Neural cell (in vitro differentiated cells): ENCODE measurements at regions not wholly inside any gene's neighbourhood (a gene's known extent, or its start where the extent isn't known, plus 50 kb on each side); places are given as distances from the start of the nearest gene placed in this dataset.

Experiments used
- H2AFZ ChIP-seq: fragments of 200-600, 300-800 bp; sonication (generic), shearing (Covaris generic); 2 replicates; pipeline ENCODE4 v1.6.0; 2014; ENCODE audit warnings: low read depth, mild to moderate bottlenecking, antibody characterized with exemption, low read length, moderate library complexity
- H3F3A ChIP-seq: fragments of 200-600 bp; shearing (Covaris generic); 2 replicates; pipeline ENCODE4 v1.6.1; 2016; ENCODE audit warnings: mild to moderate bottlenecking, moderate library complexity, mixed read lengths, antibody characterized with exemption, low read length; ENCODE audit not compliant: insufficient read depth, poor library complexity, severe bottlenecking
- H3K27ac ChIP-seq: fragments of 200-600, 300-800 bp; sonication (generic), shearing (Covaris generic); 2 replicates; pipeline ENCODE4 v1.5.1; 2014; ENCODE audit warnings: mild to moderate bottlenecking, low read length, moderate library complexity
- H3K27me3 ChIP-seq: fragments of 300-800, 200-600 bp; sonication (generic), shearing (Covaris generic); 2 replicates; pipeline ENCODE4 v1.6.0; 2014; ENCODE audit warnings: mild to moderate bottlenecking, low read depth, low read length, moderate library complexity; ENCODE audit not compliant: insufficient read depth
- H3K36me3 ChIP-seq: fragments of 300-800, 200-600 bp; sonication (generic), shearing (Covaris generic); 2 replicates; pipeline ENCODE4 v1.5.1; 2014; ENCODE audit warnings: mild to moderate bottlenecking, antibody characterized with exemption, low read length, moderate library complexity; ENCODE audit not compliant: insufficient read depth
- H3K4me2 ChIP-seq: fragments of 300-800, 200-600 bp; sonication (generic), shearing (Covaris generic); 2 replicates; pipeline ENCODE4 v1.6.0; 2014; ENCODE audit warnings: mild to moderate bottlenecking, low read length
- H3K4me3 ChIP-seq: fragments of 300-800, 200-600 bp; sonication (generic), shearing (Covaris generic); 2 replicates; pipeline ENCODE4 v1.5.1; 2014; ENCODE audit warnings: mild to moderate bottlenecking, low read length, moderate library complexity
- H3K79me2 ChIP-seq: fragments of 200-600 bp; shearing (Covaris generic); replicated peaks from 2 replicates; pipeline ENCODE4 v1.6.0; 2014; ENCODE audit warnings: mild to moderate bottlenecking, low read length, moderate library complexity; ENCODE audit not compliant: insufficient read depth
- H3K9ac ChIP-seq: fragments of 300-800, 200-600 bp; sonication (generic), shearing (Covaris generic); 2 replicates; pipeline ENCODE4 v1.6.1; 2016; ENCODE audit warnings: mild to moderate bottlenecking, low read length, mixed read lengths
- H3K9me2 ChIP-seq: fragments of 200-600 bp; shearing (Covaris generic); 2 replicates; pipeline ENCODE4 v1.6.1; 2016; ENCODE audit warnings: mild to moderate bottlenecking, low read length, mixed read lengths; ENCODE audit not compliant: insufficient read depth
- H3K9me3 ChIP-seq: fragments of 200-600, 300-800 bp; sonication (generic), shearing (Covaris generic); 2 replicates; pipeline ENCODE4 v1.6.1; 2016; ENCODE audit warnings: mild to moderate bottlenecking, mixed run types, low read length, moderate library complexity, mixed read lengths
- H4K20me1 ChIP-seq: fragments of 200-600 bp; shearing (Covaris generic); 2 replicates; pipeline ENCODE4 v1.6.1; 2016; ENCODE audit warnings: mild to moderate bottlenecking, mixed run types; ENCODE audit not compliant: insufficient read depth
- EP300 ChIP-seq: fragments of 450-650 bp; conservative IDR thresholded peaks from 2 replicates; pipeline ENCODE4 v1.6.1; 2014; ENCODE audit warnings: antibody characterized with exemption, mild to moderate bottlenecking, moderate library complexity; ENCODE audit not compliant: poor library complexity, severe bottlenecking
- EZH2 ChIP-seq: fragments of 200-600, 300-800 bp; shearing (Covaris generic), sonication (generic); IDR thresholded peaks from 2 replicates; pipeline ENCODE4 v1.6.1; 2014; ENCODE audit warnings: antibody characterized with exemption, low read length, borderline replicate concordance, mild to moderate bottlenecking; ENCODE audit not compliant: insufficient read depth, poor library complexity, severe bottlenecking
- MXI1 ChIP-seq: fragments of 450-650 bp; conservative IDR thresholded peaks from 2 replicates; pipeline ENCODE4 v1.6.1; 2014; ENCODE audit warnings: antibody characterized with exemption, mild to moderate bottlenecking; ENCODE audit not compliant: poor library complexity, severe bottlenecking
- POLR2AphosphoS5 ChIP-seq: IDR thresholded peaks from 2 replicates; pipeline ENCODE4 v1.6.1; 2012
- RAD21 ChIP-seq: fragments of 450-650 bp; conservative IDR thresholded peaks from 2 replicates; pipeline ENCODE4 v1.6.1; 2014; ENCODE audit warnings: antibody characterized with exemption, mild to moderate bottlenecking, moderate library complexity
- SMC3 ChIP-seq: fragments of 450-650 bp; conservative IDR thresholded peaks from 2 replicates; pipeline ENCODE4 v1.6.1; 2014; ENCODE audit warnings: antibody characterized with exemption, mild to moderate bottlenecking, moderate library complexity; ENCODE audit not compliant: poor library complexity
- TAF1 ChIP-seq: IDR thresholded peaks from 2 replicates; pipeline ENCODE4 v1.6.1; 2012; ENCODE audit warnings: low read depth
- TF ChIP-seq, protein P1 (sequence below): fragments of 450-650 bp; IDR thresholded peaks from 2 replicates; pipeline ENCODE4 v1.5.1; 2014; ENCODE audit warnings: antibody characterized with exemption, mild to moderate bottlenecking, moderate library complexity; ENCODE audit not compliant: poor library complexity, severe bottlenecking
- TF ChIP-seq, protein P2 (sequence below): IDR thresholded peaks from 2 replicates; pipeline ENCODE4 v1.6.1; 2012; ENCODE audit warnings: borderline replicate concordance

DNA sequence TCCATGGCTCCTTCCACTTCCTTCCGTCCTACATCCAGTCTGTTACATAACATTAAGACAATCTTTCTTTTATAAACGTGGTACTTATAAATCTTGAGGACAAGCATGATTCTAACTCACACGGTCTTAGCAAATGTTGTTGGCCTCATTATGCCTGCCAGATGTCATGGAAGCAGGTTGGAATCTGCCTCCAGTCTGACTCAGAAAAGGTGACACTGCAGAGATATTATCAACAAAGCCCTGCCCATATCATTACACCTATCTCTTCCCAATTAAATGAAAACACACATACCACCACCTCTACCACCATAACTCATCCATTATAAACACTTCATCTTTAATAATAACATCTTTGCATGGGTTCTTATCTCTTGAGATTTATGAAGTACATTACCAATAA, 334.7 kb upstream of the CHAC2 start:
- Histone ChIP-seq H3K9me3 (no peaks in the 10 kb centered on the region), H3F3A (no peaks in the 10 kb centered on the region), H3K79me2 (no peaks in the 10 kb centered on the region), H3K36me3 (no peaks in the 10 kb centered on the region), H4K20me1 (no peaks in the 10 kb centered on the region), H3K4me3 (no peak overlapping the region), H3K9me2 (no peaks in the 10 kb centered on the region), H3K27ac (no peak overlapping the region), H3K4me2 (no peak overlapping the region), H3K27me3 (no peaks in the 10 kb centered on the region), H3K9ac (no peak overlapping the region), H2AFZ (no peak overlapping the region)
- TF ChIP-seq POLR2AphosphoS5 (no peak), MXI1 (no peak), EP300 (no peak), RAD21 (no peak), TAF1 (no peak), EZH2 (no peak), SMC3 (no peak)
- TF ChIP-seq, protein P1, sequence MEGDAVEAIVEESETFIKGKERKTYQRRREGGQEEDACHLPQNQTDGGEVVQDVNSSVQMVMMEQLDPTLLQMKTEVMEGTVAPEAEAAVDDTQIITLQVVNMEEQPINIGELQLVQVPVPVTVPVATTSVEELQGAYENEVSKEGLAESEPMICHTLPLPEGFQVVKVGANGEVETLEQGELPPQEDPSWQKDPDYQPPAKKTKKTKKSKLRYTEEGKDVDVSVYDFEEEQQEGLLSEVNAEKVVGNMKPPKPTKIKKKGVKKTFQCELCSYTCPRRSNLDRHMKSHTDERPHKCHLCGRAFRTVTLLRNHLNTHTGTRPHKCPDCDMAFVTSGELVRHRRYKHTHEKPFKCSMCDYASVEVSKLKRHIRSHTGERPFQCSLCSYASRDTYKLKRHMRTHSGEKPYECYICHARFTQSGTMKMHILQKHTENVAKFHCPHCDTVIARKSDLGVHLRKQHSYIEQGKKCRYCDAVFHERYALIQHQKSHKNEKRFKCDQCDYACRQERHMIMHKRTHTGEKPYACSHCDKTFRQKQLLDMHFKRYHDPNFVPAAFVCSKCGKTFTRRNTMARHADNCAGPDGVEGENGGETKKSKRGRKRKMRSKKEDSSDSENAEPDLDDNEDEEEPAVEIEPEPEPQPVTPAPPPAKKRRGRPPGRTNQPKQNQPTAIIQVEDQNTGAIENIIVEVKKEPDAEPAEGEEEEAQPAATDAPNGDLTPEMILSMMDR = no peak
- TF ChIP-seq, protein P2, sequence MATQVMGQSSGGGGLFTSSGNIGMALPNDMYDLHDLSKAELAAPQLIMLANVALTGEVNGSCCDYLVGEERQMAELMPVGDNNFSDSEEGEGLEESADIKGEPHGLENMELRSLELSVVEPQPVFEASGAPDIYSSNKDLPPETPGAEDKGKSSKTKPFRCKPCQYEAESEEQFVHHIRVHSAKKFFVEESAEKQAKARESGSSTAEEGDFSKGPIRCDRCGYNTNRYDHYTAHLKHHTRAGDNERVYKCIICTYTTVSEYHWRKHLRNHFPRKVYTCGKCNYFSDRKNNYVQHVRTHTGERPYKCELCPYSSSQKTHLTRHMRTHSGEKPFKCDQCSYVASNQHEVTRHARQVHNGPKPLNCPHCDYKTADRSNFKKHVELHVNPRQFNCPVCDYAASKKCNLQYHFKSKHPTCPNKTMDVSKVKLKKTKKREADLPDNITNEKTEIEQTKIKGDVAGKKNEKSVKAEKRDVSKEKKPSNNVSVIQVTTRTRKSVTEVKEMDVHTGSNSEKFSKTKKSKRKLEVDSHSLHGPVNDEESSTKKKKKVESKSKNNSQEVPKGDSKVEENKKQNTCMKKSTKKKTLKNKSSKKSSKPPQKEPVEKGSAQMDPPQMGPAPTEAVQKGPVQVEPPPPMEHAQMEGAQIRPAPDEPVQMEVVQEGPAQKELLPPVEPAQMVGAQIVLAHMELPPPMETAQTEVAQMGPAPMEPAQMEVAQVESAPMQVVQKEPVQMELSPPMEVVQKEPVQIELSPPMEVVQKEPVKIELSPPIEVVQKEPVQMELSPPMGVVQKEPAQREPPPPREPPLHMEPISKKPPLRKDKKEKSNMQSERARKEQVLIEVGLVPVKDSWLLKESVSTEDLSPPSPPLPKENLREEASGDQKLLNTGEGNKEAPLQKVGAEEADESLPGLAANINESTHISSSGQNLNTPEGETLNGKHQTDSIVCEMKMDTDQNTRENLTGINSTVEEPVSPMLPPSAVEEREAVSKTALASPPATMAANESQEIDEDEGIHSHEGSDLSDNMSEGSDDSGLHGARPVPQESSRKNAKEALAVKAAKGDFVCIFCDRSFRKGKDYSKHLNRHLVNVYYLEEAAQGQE = no peak

DNA sequence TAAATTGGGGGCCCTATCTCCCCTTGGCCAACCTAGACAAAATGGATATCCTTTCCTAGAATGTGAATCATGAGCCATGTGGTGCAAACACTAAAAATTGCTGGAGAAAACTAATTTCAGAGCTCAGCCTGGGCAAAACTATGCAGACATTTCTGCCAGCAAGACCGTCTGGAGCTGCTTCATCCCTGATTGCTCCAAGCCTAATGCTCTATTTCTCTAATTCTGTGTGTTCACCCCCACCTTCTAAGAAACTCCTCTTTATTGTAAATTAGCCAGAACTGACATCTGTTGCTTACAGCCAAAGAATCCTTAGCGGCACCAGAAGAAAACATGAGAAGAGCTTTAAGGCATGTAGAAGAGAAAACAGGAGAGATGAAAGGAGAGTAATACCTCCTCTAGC, 337.7 kb upstream of the CHAC2 start:
- Histone ChIP-seq H3K27ac (no peak overlapping the region), H3K9ac (no peak overlapping the region), H3K9me3 (no peaks in the 10 kb centered on the region), H3K4me3 (no peak overlapping the region), H3K36me3 (no peaks in the 10 kb centered on the region), H3K9me2 (no peaks in the 10 kb centered on the region), H3F3A (no peaks in the 10 kb centered on the region), H3K27me3 (no peaks in the 10 kb centered on the region), H2AFZ (no peak overlapping the region), H3K79me2 (no peaks in the 10 kb centered on the region), H3K4me2 (no peak overlapping the region), H4K20me1 (no peaks in the 10 kb centered on the region)
- TF ChIP-seq MXI1 (no peak), EZH2 (no peak), RAD21 (no peak), POLR2AphosphoS5 (no peak)

DNA sequence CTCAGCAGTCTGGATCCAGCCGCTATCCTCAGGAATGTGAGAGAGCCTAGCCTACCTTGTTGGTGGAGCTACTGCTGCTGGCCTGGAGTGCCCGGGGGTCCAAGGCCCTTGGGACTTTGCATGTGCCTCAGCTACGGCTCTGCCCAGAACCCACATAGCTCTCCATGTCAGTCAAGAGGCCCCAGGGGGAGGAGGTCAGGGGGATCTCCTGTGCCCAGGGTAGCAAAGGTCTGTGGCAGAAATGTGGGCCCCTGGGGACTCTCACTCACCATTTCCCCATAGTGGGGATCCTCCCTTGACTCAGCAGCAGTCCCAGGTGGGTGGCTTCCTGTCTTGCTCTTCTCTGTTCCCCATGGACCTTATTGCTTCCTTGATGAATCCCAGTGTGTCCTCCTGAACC, 342.7 kb upstream of the CHAC2 start:
- Histone ChIP-seq H3K36me3 (no peaks in the 10 kb centered on the region), H4K20me1 (no peaks in the 10 kb centered on the region), H3K4me2 (no peak overlapping the region), H3K27me3 (no peaks in the 10 kb centered on the region), H3K4me3 (no peak overlapping the region), H3K79me2 (no peaks in the 10 kb centered on the region), H3K9me3 (no peaks in the 10 kb centered on the region), H3F3A (no peaks in the 10 kb centered on the region), H3K27ac (no peak overlapping the region), H2AFZ (no peak overlapping the region), H3K9me2 (no peaks in the 10 kb centered on the region), H3K9ac (no peak overlapping the region)
- TF ChIP-seq RAD21 = no peak
- no peak for TF ChIP-seq MXI1
- no peak for TF ChIP-seq TAF1
- TF ChIP-seq, protein P2 = no peak
- TF ChIP-seq EP300 = no peak
- no peak for TF ChIP-seq SMC3
- TF ChIP-seq EZH2 = no peak
- TF ChIP-seq POLR2AphosphoS5 = no peak
